ENCODE measurements at regions not wholly inside any gene's neighbourhood (a gene's known extent, or its start where the extent isn't known, plus 50 kb on each side); places are given as distances from the start of the nearest gene placed in this dataset.

DNA sequence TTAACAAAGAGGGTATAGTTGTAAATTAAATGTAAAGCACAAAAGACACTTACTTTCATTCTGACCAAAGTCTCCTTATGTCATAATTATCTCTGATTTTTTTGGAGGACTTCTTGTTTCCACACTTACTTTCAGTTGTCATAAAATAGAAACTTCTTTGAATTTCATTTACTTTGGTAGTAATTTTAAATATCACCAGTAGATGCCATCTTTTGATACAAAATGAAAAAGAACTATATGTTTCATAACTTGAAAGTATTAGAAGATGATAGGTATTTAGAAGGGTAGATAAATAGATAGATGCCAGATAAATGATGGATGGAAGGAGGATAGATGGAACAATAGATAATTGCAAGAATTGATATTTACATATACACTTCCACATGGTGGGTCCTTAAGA is 1865.3 kb upstream of the CDH9 start (continued):
- TF ChIP-seq, protein P1, sequence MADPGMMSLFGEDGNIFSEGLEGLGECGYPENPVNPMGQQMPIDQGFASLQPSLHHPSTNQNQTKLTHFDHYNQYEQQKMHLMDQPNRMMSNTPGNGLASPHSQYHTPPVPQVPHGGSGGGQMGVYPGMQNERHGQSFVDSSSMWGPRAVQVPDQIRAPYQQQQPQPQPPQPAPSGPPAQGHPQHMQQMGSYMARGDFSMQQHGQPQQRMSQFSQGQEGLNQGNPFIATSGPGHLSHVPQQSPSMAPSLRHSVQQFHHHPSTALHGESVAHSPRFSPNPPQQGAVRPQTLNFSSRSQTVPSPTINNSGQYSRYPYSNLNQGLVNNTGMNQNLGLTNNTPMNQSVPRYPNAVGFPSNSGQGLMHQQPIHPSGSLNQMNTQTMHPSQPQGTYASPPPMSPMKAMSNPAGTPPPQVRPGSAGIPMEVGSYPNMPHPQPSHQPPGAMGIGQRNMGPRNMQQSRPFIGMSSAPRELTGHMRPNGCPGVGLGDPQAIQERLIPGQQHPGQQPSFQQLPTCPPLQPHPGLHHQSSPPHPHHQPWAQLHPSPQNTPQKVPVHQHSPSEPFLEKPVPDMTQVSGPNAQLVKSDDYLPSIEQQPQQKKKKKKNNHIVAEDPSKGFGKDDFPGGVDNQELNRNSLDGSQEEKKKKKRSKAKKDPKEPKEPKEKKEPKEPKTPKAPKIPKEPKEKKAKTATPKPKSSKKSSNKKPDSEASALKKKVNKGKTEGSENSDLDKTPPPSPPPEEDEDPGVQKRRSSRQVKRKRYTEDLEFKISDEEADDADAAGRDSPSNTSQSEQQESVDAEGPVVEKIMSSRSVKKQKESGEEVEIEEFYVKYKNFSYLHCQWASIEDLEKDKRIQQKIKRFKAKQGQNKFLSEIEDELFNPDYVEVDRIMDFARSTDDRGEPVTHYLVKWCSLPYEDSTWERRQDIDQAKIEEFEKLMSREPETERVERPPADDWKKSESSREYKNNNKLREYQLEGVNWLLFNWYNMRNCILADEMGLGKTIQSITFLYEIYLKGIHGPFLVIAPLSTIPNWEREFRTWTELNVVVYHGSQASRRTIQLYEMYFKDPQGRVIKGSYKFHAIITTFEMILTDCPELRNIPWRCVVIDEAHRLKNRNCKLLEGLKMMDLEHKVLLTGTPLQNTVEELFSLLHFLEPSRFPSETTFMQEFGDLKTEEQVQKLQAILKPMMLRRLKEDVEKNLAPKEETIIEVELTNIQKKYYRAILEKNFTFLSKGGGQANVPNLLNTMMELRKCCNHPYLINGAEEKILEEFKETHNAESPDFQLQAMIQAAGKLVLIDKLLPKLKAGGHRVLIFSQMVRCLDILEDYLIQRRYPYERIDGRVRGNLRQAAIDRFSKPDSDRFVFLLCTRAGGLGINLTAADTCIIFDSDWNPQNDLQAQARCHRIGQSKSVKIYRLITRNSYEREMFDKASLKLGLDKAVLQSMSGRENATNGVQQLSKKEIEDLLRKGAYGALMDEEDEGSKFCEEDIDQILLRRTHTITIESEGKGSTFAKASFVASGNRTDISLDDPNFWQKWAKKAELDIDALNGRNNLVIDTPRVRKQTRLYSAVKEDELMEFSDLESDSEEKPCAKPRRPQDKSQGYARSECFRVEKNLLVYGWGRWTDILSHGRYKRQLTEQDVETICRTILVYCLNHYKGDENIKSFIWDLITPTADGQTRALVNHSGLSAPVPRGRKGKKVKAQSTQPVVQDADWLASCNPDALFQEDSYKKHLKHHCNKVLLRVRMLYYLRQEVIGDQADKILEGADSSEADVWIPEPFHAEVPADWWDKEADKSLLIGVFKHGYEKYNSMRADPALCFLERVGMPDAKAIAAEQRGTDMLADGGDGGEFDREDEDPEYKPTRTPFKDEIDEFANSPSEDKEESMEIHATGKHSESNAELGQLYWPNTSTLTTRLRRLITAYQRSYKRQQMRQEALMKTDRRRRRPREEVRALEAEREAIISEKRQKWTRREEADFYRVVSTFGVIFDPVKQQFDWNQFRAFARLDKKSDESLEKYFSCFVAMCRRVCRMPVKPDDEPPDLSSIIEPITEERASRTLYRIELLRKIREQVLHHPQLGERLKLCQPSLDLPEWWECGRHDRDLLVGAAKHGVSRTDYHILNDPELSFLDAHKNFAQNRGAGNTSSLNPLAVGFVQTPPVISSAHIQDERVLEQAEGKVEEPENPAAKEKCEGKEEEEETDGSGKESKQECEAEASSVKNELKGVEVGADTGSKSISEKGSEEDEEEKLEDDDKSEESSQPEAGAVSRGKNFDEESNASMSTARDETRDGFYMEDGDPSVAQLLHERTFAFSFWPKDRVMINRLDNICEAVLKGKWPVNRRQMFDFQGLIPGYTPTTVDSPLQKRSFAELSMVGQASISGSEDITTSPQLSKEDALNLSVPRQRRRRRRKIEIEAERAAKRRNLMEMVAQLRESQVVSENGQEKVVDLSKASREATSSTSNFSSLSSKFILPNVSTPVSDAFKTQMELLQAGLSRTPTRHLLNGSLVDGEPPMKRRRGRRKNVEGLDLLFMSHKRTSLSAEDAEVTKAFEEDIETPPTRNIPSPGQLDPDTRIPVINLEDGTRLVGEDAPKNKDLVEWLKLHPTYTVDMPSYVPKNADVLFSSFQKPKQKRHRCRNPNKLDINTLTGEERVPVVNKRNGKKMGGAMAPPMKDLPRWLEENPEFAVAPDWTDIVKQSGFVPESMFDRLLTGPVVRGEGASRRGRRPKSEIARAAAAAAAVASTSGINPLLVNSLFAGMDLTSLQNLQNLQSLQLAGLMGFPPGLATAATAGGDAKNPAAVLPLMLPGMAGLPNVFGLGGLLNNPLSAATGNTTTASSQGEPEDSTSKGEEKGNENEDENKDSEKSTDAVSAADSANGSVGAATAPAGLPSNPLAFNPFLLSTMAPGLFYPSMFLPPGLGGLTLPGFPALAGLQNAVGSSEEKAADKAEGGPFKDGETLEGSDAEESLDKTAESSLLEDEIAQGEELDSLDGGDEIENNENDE (IDR thresholded peaks at IDR 0.05; ENCODE audit: insufficient replicate concordance, low read length) = no peak
- no peak for TF ChIP-seq FOSL1 (IDR thresholded peaks at IDR 0.05; ENCODE audit: insufficient read depth, low read depth, low read length)
- TF ChIP-seq POLR2A (IDR thresholded peaks at IDR 0.05; ENCODE audit: control extremely low read depth in 1 of 2, low read depth in 2 of 2, low read length in 2 of 2) = no peak
- TF ChIP-seq EZH2 (IDR thresholded peaks at IDR 0.05; ENCODE audit: low read depth, low read length, severe bottlenecking) = no peak
- TF ChIP-seq TAF7 (optimal IDR thresholded peaks at IDR 0.05; ENCODE audit: borderline replicate concordance, low read depth, low read length) = no peak

Measured in H1 (cell line).